CD4-positive, CD25-positive, alpha-beta regulatory T cell (primary cell): ENCODE measurements at regions not wholly inside any gene's neighbourhood (a gene's known extent, or its start where the extent isn't known, plus 50 kb on each side); places are given as distances from the start of the nearest gene placed in this dataset.

ENCODE experiments used
- ATAC-seq, 2 donors: fragments of 150-1000 bp; cut with Tn5 transposase; one replicate each; pipeline ENCODE4 v1.10.0; 2021; ENCODE audit warnings: low read depth in 2 of 2, moderate number of reproducible peaks in 2 of 2, moderate library complexity in 1 of 2
- DNase-seq, 3 donors: peaks; one replicate each; pipeline versions ENCODE4 v3.0.0 to v3.0.0-alpha.2; 2012 to 2022; ENCODE audit warnings: mixed read lengths in 1 of 3
- H3K27ac ChIP-seq: one replicate; pipeline ENCODE4 v1.7.0; 2013; ENCODE audit warnings: mild to moderate bottlenecking, low read length; ENCODE audit not compliant: insufficient read depth, poor library complexity, severe bottlenecking
- H3K27me3 ChIP-seq: one replicate; pipeline ENCODE4 v1.7.0; 2013; ENCODE audit warnings: low read length; ENCODE audit not compliant: control insufficient read depth, insufficient read depth
- H3K36me3 ChIP-seq: one replicate; pipeline ENCODE4 v1.7.0; 2013; ENCODE audit warnings: mild to moderate bottlenecking, low read length, moderate library complexity; ENCODE audit not compliant: control insufficient read depth, insufficient read depth
- H3K4me1 ChIP-seq: 2 replicates; pipeline ENCODE4 v1.7.0; 2013; ENCODE audit warnings: mild to moderate bottlenecking, low read length; ENCODE audit not compliant: insufficient read depth, control insufficient read depth, poor library complexity, severe bottlenecking
- H3K4me3 ChIP-seq: one replicate; pipeline ENCODE4 v1.7.0; 2013; ENCODE audit warnings: low read depth, mild to moderate bottlenecking, low read length, moderate library complexity
- H3K9me3 ChIP-seq, 2 experiments: 1 replicate in 1 of 2; 2 replicates in 1 of 2; pipeline ENCODE4 v1.7.0; 2013; ENCODE audit warnings: low read length in 2 of 2, mild to moderate bottlenecking in 1 of 2, moderate library complexity in 1 of 2; ENCODE audit not compliant: control insufficient read depth in 2 of 2
- H3K27ac Mint-ChIP-seq, 3 donors: one replicate each; pipeline ENCODE4 v1.8.0; 2020 to 2022; ENCODE audit warnings: mild to moderate bottlenecking in 3 of 3, mixed read lengths in 3 of 3, moderate library complexity in 2 of 3
- H3K27me3 Mint-ChIP-seq: one replicate; pipeline ENCODE4 v1.8.0; 2022; ENCODE audit warnings: mild to moderate bottlenecking, mixed read lengths
- H3K36me3 Mint-ChIP-seq: one replicate; pipeline ENCODE4 v1.8.0; 2020; ENCODE audit warnings: mixed read lengths
- H3K4me1 Mint-ChIP-seq, 4 donors: one replicate each; pipeline ENCODE4 v1.8.0; 2020 to 2022; ENCODE audit warnings: mixed read lengths in 4 of 4, mild to moderate bottlenecking in 1 of 4
- H3K4me3 Mint-ChIP-seq, 4 donors: one replicate each; pipeline ENCODE4 v1.8.0; 2020 to 2022; ENCODE audit warnings: mild to moderate bottlenecking in 4 of 4, mixed read lengths in 4 of 4, moderate library complexity in 3 of 4
- H3K9me3 Mint-ChIP-seq, 7 donors: one replicate each; pipeline ENCODE4 v1.8.0; 2020 to 2022; ENCODE audit warnings: mixed read lengths in 7 of 7, mild to moderate bottlenecking in 3 of 7, moderate library complexity in 2 of 7

DNA sequence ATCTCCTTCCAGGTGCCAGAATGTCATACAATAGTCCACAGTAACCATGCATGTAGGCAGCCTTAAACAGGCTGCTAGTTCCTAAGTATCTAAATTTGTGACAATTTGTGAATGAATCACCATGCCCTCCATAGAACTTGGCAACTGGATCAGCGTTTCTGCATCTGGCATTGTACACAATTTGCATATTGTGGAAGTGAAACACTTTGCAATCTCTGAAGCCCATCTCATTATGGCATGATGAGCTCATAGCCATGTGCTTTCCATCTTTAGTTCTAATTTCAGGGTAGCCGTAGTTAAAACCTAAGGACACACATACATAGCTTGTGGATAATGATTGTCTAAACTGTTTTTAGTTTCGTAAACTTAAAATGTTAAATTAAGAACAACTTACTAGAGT, 573.6 kb downstream of the PPP4R3C start:
- no peak for DNase-seq
- Histone ChIP-seq H3K27me3 (no peaks in the 10 kb centered on the region), H3K9me3 (peaks cover 0 to 5% of the 10 kb centered on the region in 2 experiments), H3K4me3 (no peak overlapping the region), H3K36me3 (no peaks in the 10 kb centered on the region), H3K27ac (no peak overlapping the region), H3K4me1 (no peaks in the 10 kb centered on the region)
- peaks cover 0 to 8% (median 2%) of the 10 kb centered on the region in 7 donors for H3K9me3 Mint-ChIP-seq
- no peak for ATAC-seq
- no peak overlapping the region for H3K4me3 Mint-ChIP-seq
- H3K36me3 Mint-ChIP-seq: no peaks in the 10 kb centered on the region
- no peaks in the 10 kb centered on the region for H3K27me3 Mint-ChIP-seq
- no peaks in the 10 kb centered on the region for H3K4me1 Mint-ChIP-seq
- H3K27ac Mint-ChIP-seq: no peak overlapping the region

DNA sequence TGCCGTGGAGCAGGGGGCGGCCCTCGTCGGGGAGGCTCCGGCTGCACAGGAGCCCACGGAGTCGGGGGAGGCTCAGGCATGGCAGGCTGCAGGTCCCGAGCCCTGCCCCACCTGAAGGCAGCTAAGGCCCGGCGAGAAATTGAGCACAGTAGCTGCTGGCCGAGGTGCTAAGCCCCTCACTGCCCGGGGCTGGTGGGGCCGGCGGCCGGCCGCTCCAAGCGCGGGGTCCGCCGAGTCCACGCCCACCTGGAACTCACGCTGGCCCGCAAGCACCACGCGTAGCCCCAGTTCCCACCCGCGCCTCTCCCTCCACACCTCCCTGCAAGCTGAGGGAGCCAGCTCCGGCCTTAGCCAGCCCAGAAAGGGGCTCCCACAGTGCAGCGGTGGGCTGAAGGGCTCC, 589.4 kb downstream of the PPP4R3C start:
- ATAC-seq (no peak), DNase-seq (no peak)
- Mint-ChIP-seq H3K36me3 (no peaks in the 10 kb centered on the region), H3K4me3 (no peak overlapping the region), H3K27ac (no peak overlapping the region), H3K4me1 (no peaks in the 10 kb centered on the region), H3K27me3 (no peaks in the 10 kb centered on the region), H3K9me3 (peaks cover 0 to 6% (median 0%) of the 10 kb centered on the region in 7 donors)
- no peak overlapping the region for H3K27ac ChIP-seq
- no peaks in the 10 kb centered on the region for H3K4me1 ChIP-seq
- H3K27me3 ChIP-seq: no peaks in the 10 kb centered on the region
- H3K36me3 ChIP-seq: no peaks in the 10 kb centered on the region
- no peaks in the 10 kb centered on the region for H3K9me3 ChIP-seq
- no peak overlapping the region for H3K4me3 ChIP-seq

DNA sequence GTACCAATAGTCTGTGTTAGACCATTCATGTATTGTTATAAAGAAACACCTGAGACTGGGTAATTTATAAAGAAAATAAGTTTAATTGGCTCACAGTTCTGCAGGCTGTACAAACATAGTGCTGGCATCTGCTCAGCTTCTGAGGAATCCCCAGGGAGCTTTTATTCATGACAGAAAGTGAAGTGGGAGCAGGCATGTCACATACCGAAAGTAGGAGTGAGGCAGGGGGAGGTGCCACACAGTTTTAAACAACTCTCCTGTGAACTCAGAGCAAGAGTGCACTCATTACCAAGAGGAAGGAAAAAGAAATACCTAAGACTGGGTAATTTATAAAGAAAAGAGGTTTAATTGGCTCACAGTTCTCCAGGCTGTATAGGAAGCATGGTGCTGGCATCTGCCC, 591.2 kb downstream of the PPP4R3C start:
- H3K4me3 Mint-ChIP-seq: no peak overlapping the region
- no peaks in the 10 kb centered on the region for H3K27me3 ChIP-seq
- H3K9me3 Mint-ChIP-seq: no peaks in the 10 kb centered on the region

DNA sequence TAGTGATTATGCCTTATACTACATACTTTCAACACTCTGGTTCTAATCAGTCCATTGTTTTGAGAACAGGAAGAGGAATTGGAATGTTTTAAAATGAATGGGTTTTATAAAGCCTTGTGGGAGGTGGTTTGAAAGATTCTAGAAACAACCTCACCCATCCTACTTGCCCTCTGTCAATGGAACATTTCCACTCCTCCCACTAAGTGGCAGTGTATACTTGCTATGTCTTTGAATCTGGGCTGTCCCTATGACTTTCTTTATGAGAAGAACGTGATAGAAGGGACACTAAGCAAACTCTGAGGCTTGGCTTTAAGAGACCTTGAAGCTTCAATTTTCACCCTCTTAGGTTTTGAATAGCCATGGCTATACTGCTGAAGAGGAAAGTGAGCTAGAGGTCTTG, 611.2 kb downstream of the PPP4R3C start:
- Mint-ChIP-seq H3K4me3 (no peak overlapping the region), H3K9me3 (peaks cover 0 to 10% (median 0%) of the 10 kb centered on the region in 7 donors), H3K36me3 (no peaks in the 10 kb centered on the region), H3K4me1 (no peaks in the 10 kb centered on the region), H3K27me3 (no peaks in the 10 kb centered on the region), H3K27ac (no peak overlapping the region)
- H3K27ac ChIP-seq: no peak overlapping the region
- H3K9me3 ChIP-seq: no peaks in the 10 kb centered on the region
- no peak for DNase-seq
- no peak for ATAC-seq
- H3K4me3 ChIP-seq: no peak overlapping the region
- no peaks in the 10 kb centered on the region for H3K36me3 ChIP-seq
- no peaks in the 10 kb centered on the region for H3K27me3 ChIP-seq
- no peaks in the 10 kb centered on the region for H3K4me1 ChIP-seq

More for the DNA sequence above, 591.2 kb downstream of the PPP4R3C start:
- no peak for DNase-seq
- Histone ChIP-seq H3K9me3 (no peaks in the 10 kb centered on the region), H3K36me3 (no peaks in the 10 kb centered on the region), H3K4me3 (no peak overlapping the region), H3K4me1 (no peaks in the 10 kb centered on the region), H3K27ac (no peak overlapping the region)
- Mint-ChIP-seq H3K36me3 (no peaks in the 10 kb centered on the region), H3K27ac (no peak overlapping the region), H3K4me1 (no peaks in the 10 kb centered on the region), H3K27me3 (no peaks in the 10 kb centered on the region)
- ATAC-seq: no peak

DNA sequence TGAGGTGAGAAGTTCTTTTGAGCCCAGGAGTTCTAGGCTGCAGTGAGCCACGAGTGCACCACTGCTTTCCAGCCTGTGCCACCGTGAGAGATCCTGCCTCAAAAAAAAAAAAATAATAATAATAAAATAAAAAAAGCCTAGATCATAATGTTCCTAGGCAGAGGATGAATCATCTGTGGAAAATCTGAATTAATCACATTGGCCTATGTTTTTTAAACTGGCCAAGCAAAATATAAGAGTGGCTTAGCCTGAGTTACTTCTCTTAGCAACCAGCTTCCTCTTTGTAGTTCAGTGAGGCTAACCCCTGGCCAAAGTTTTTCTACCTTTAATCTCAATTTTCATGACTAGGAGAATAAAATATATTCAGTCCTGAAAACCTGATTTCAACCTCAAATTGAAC, 614.6 kb downstream of the PPP4R3C start:
- H3K4me1 Mint-ChIP-seq: no peaks in the 10 kb centered on the region
- H3K27ac Mint-ChIP-seq: no peak overlapping the region
- Histone ChIP-seq H3K27me3 (no peaks in the 10 kb centered on the region), H3K4me3 (no peak overlapping the region), H3K4me1 (no peaks in the 10 kb centered on the region), H3K9me3 (no peaks in the 10 kb centered on the region), H3K36me3 (no peaks in the 10 kb centered on the region), H3K27ac (no peak overlapping the region)
- ATAC-seq: no peak
- peaks cover 0 to 10% (median 0%) of the 10 kb centered on the region in 7 donors for H3K9me3 Mint-ChIP-seq
- H3K4me3 Mint-ChIP-seq: no peak overlapping the region
- H3K36me3 Mint-ChIP-seq: no peaks in the 10 kb centered on the region
- H3K27me3 Mint-ChIP-seq: no peaks in the 10 kb centered on the region
- no peak for DNase-seq

DNA sequence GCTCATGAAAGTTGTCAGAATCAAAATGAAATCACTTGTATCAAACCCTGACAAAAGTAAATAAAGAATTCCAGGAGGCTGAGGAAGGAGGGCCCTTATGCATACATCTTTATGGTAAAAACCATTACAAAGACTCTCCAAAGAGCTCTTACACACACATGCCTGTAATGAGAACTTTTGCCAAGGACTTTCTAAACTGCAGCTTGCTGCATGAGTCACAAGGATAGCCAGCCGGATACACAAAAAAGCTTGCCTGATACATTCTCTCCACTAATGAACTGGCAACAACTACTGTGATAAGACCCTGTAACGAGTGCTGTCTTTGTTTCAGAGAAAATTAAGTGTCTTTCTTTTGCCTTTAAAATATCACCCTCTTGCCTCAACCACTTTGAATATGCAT, 618.1 kb downstream of the PPP4R3C start:
- peaks cover 0 to 5% (median 0%) of the 10 kb centered on the region in 7 donors for H3K9me3 Mint-ChIP-seq
- no peaks in the 10 kb centered on the region for H3K27me3 Mint-ChIP-seq
- no peaks in the 10 kb centered on the region for H3K4me1 ChIP-seq
- DNase-seq (no peak), ATAC-seq (no peak)
- no peaks in the 10 kb centered on the region for H3K27me3 ChIP-seq
- no peaks in the 10 kb centered on the region for H3K36me3 ChIP-seq
- no peak overlapping the region for H3K4me3 ChIP-seq
- H3K36me3 Mint-ChIP-seq: no peaks in the 10 kb centered on the region
- peaks cover 0 to 2% of the 10 kb centered on the region in 2 experiments for H3K9me3 ChIP-seq
- H3K27ac Mint-ChIP-seq: no peak overlapping the region
- H3K4me3 Mint-ChIP-seq: no peak overlapping the region
- H3K27ac ChIP-seq: no peak overlapping the region
- no peaks in the 10 kb centered on the region for H3K4me1 Mint-ChIP-seq

DNA sequence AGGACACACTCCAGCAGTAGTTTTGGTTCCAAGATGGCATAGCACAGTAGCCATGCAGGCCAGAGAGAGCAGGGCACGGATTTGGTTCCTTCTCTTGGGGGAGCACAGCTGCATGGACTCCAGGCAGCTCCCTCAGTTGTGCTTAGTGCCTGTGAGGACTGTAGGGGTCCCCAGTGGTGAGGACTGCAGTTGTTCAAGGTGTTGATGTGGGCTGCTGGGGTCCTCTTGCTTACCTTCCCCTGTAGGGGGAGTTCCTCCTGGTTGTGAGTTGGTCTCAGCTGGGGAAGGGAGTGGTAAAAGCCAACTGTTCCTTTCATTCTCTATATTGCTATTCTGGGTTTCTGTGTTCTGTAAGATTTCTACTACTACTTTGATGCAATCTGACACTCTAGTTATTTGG, 606.5 kb downstream of the MAGEB5 start:
- Mint-ChIP-seq H3K4me1 (no peaks in the 10 kb centered on the region), H3K27ac (no peak overlapping the region), H3K36me3 (no peaks in the 10 kb centered on the region), H3K27me3 (no peaks in the 10 kb centered on the region), H3K9me3 (peaks cover 0 to 13% (median 6%) of the 10 kb centered on the region in 7 donors), H3K4me3 (no peak overlapping the region)
- ATAC-seq: no peak
- Histone ChIP-seq H3K4me3 (no peak overlapping the region), H3K27ac (no peak overlapping the region), H3K4me1 (no peaks in the 10 kb centered on the region), H3K9me3 (no peaks in the 10 kb centered on the region), H3K36me3 (no peaks in the 10 kb centered on the region), H3K27me3 (no peaks in the 10 kb centered on the region)
- DNase-seq: no peak

DNA sequence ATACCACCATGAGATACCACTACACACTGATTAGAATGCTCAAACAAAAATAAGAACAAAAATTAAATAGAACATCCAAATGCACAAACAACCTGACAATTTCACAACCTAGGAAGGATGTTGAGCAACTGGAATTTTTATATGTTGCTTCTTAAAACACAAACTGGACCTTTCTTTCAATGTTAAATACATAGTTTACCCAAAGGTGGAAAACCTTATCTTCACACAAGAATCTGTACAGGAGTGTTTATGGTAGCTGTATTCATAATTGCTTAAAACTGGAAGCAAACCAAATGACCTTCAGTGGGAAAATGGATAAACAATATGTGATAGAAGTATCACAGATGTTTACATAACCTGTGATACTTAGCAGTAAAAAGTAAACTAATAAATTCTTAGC, 573.8 kb downstream of the MAGEB5 start:
- H3K4me3 Mint-ChIP-seq: no peak overlapping the region
- H3K4me1 ChIP-seq: no peaks in the 10 kb centered on the region
- no peaks in the 10 kb centered on the region for H3K4me1 Mint-ChIP-seq
- H3K27ac Mint-ChIP-seq: no peak overlapping the region
- DNase-seq (no peak), ATAC-seq (no peak)
- H3K27me3 ChIP-seq: no peaks in the 10 kb centered on the region
- H3K9me3 ChIP-seq: no peaks in the 10 kb centered on the region
- no peaks in the 10 kb centered on the region for H3K27me3 Mint-ChIP-seq
- no peaks in the 10 kb centered on the region for H3K36me3 ChIP-seq
- H3K27ac ChIP-seq: no peak overlapping the region
- no peaks in the 10 kb centered on the region for H3K36me3 Mint-ChIP-seq
- peaks cover 0 to 3% (median 1%) of the 10 kb centered on the region in 7 donors for H3K9me3 Mint-ChIP-seq
- H3K4me3 ChIP-seq: no peak overlapping the region
